Stimulated activated naive B cell treated with anti-CD40 and anti-IgM and Interleukin-4, amounts not matched to agents 10 μg/mL and 1 μg/mL and 100 μg/mL, for 72 hours (primary cell): ENCODE measurements at regions not wholly inside any gene's neighbourhood (a gene's known extent, or its start where the extent isn't known, plus 50 kb on each side); places are given as distances from the start of the nearest gene placed in this dataset.

Experiments
- ATAC-seq, 2 donors: fragments of 150-1000 bp; cut with Tn5 transposase; replicated peaks; 2 replicates each; pipeline ENCODE4 v1.10.0; 2021; ENCODE audit warnings: moderate library complexity in 1 of 2
- DNase-seq: peaks from one replicate; pipeline ENCODE4 v3.0.0; 2021
- H3K27ac Mint-ChIP-seq: one replicate; pipeline ENCODE4 v1.8.0; 2022; ENCODE audit warnings: mild to moderate bottlenecking, mixed read lengths
- H3K27me3 Mint-ChIP-seq, 2 donors: one replicate each; pipeline ENCODE4 v1.8.0; 2022; ENCODE audit warnings: mixed read lengths in 2 of 2
- H3K36me3 Mint-ChIP-seq, 2 donors: one replicate each; pipeline ENCODE4 v1.8.0; 2022; ENCODE audit warnings: mixed read lengths in 2 of 2, mild to moderate bottlenecking in 1 of 2
- H3K4me1 Mint-ChIP-seq, 2 donors: one replicate each; pipeline ENCODE4 v1.8.0; 2022; ENCODE audit warnings: mixed read lengths in 2 of 2, mild to moderate bottlenecking in 1 of 2
- H3K4me3 Mint-ChIP-seq, 2 donors: one replicate each; pipeline ENCODE4 v1.8.0; 2022; ENCODE audit warnings: mild to moderate bottlenecking in 2 of 2, mixed read lengths in 2 of 2, moderate library complexity in 1 of 2
- H3K9me3 Mint-ChIP-seq, 2 donors: one replicate each; pipeline ENCODE4 v1.8.0; 2022; ENCODE audit warnings: mixed read lengths in 2 of 2, mild to moderate bottlenecking in 1 of 2

DNA sequence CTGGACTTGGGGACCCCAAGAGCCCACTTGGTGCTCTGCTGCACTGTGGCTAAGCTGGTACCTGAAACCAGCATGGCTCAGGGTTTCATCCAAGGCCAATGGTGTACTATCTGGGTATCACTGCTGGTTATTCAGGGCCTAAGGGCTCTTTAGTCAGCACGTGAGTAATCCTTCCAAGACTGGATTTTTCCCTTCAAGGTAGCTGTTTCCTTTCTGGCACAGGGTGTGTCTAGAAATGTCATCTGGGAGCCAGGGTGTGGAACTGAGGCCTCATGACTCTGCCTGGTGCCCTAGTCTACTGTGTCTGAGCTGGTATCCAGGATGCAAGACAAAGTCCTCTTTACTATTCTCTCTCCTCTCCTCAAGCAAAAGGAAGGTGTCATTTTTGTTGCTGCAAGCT is 99.0 kb upstream of the QRFPR start:
- Mint-ChIP-seq H3K27ac (no peak overlapping the region), H3K4me3 (no peak overlapping the region), H3K4me1 (no peaks in the 10 kb centered on the region), H3K9me3 (no peaks in the 10 kb centered on the region), H3K36me3 (no peaks in the 10 kb centered on the region), H3K27me3 (peaks cover 16 to 23% of the 10 kb centered on the region in 2 donors)
- DNase-seq (no peak), ATAC-seq (no peak)

DNA sequence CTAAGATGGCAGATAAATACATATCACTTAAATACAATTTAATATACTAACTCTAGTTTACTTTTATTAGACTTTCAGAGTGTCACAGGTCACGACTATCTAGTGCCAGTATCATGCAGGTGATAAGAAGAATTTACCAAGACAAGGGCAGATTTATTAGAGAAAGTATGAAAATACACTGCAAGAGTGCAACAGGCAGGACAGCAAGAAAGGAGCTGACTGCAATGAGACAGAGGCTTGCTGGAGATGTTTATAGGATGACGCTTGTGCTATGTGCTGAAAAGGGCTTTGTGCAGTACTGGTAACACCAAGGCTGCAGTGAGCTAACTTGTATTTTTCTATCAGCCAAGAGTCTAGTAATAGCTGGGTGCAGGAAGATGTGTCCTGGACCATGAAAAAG is 96.7 kb upstream of the QRFPR start:
- Mint-ChIP-seq H3K4me1 (no peaks in the 10 kb centered on the region), H3K27me3 (no peaks in the 10 kb centered on the region), H3K9me3 (no peaks in the 10 kb centered on the region), H3K36me3 (no peaks in the 10 kb centered on the region), H3K4me3 (no peak overlapping the region), H3K27ac (no peak overlapping the region)
- DNase-seq (no peak), ATAC-seq (no peak)

DNA sequence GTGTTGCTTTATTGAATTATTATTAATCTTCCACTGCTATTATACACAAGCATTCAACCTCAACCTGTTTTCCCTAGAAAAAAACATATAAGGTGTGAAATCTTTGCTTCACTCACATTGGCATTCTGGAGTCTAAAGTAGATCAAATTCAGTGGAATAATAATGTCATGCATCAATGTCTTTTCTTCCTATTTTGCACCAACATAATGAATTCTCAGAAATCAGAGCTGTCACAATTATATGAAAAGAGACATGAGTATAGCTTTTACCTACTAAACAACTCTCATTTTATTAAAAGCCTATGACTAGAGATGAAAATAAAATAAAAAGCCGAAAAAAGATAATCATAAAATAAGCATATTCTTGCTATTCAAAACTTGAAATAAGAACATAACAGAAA is 96.3 kb upstream of the QRFPR start:
- no peaks in the 10 kb centered on the region for H3K27me3 Mint-ChIP-seq
- no peaks in the 10 kb centered on the region for H3K36me3 Mint-ChIP-seq
- H3K4me3 Mint-ChIP-seq: no peak overlapping the region
- no peak for ATAC-seq
- H3K27ac Mint-ChIP-seq: no peak overlapping the region
- H3K9me3 Mint-ChIP-seq: no peaks in the 10 kb centered on the region
- H3K4me1 Mint-ChIP-seq: no peaks in the 10 kb centered on the region
- no peak for DNase-seq

DNA sequence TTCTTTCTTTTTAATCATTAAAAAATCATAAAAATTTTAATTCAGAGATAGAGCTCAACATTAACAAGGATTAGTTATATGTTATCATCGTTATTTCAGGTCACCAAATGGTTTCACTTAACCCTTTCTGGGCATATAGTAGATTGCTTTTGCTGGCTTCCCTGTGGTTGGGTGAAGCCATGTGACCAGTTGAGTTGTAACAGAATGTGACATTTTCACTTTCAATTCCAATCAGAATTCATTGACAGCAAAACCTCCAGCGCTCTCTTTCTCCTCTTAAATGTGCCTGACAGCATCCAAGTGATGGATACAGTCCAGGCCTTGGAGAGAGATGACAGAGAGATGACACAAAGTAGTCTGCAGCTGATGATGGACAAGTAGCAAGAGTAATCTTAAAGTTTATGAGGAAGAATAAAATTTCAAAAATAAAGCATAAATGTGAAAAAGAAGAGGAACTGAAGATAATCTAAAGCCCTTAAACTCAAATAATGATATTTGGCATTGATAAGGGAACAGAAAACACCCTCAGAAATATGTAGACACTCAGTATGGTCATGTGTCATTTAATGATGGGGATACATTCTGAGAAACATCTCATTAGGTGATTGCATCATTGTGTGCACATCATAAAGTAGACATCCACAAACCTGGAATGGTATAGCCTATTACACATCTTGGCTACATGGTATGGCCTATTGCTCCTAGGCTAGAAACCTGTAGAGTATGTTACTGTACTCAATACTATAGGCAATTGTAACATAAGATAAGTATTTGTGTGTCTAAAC is 92.3 kb upstream of the QRFPR start:
- no peak overlapping the region for H3K27ac Mint-ChIP-seq
- H3K4me3 Mint-ChIP-seq: no peak overlapping the region
- ATAC-seq (no peak), DNase-seq (no peak)
- no peaks in the 10 kb centered on the region for H3K27me3 Mint-ChIP-seq
- H3K36me3 Mint-ChIP-seq: no peaks in the 10 kb centered on the region
- H3K9me3 Mint-ChIP-seq: peaks cover 4% of the 10 kb centered on the region in 2 donors
- H3K4me1 Mint-ChIP-seq: no peaks in the 10 kb centered on the region

DNA sequence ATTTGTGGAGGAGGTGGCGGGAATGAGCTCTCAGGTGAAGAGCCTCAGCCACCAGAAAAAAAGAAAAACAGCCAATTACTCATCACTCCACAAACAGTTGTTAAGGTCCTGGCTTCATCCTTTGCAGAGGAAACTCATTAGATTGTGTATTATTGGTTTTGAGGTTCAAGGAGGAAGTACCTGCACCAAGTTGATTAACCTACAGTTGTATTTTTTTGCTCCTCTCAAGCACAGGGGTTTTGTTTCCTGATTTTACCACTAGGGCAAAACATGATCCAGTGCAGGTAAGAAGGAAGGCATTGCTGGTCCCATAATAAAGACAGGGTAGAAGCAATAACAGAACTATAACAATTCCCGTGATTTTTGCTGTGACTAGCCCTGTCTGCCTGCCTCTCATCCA is 84.0 kb upstream of the QRFPR start:
- peaks cover 13 to 14% of the 10 kb centered on the region in 2 donors for H3K9me3 Mint-ChIP-seq
- no peaks in the 10 kb centered on the region for H3K4me1 Mint-ChIP-seq
- no peak for DNase-seq
- H3K27ac Mint-ChIP-seq: no peak overlapping the region
- peaks cover 7 to 9% of the 10 kb centered on the region in 2 donors for H3K27me3 Mint-ChIP-seq
- no peak overlapping the region for H3K4me3 Mint-ChIP-seq
- H3K36me3 Mint-ChIP-seq: no peaks in the 10 kb centered on the region
- no peak for ATAC-seq

DNA sequence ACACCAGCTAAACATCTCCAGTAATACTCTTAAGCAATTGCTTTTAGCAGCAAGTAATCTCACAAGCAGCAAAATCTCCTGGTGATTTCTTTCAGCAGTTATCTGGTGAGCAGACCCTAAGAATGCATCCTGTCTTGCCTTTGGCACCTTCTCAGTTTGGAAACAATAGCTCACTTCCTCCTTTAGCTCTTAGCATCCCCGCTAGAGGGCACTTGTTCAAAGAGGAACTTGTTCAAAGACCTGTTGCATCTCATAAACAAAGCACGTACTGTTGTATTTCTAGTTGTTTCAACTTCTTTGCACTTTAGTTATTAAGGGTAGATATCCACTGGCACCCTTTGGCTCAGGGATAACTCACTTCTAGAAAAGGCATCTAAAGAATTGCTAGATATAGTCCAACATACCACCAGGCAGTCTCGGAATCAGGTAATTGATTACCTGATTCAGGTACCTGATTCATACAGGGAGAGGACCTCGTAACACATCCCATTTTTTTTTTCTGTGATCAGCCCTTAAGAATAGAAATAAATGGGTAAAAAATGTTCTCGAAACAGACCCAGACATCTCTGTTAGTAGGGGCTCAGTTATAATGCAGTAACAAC is 81.9 kb upstream of the QRFPR start:
- ATAC-seq (peak; percentile 79 to 80), DNase-seq (peak; percentile 13)
- no peaks in the 10 kb centered on the region for H3K4me1 Mint-ChIP-seq
- H3K4me3 Mint-ChIP-seq: no peak overlapping the region
- no peak overlapping the region for H3K27ac Mint-ChIP-seq
- H3K36me3 Mint-ChIP-seq: no peaks in the 10 kb centered on the region
- H3K27me3 Mint-ChIP-seq: peaks cover 7 to 9% of the 10 kb centered on the region in 2 donors
- H3K9me3 Mint-ChIP-seq: peaks cover 9% of the 10 kb centered on the region in 2 donors

DNA sequence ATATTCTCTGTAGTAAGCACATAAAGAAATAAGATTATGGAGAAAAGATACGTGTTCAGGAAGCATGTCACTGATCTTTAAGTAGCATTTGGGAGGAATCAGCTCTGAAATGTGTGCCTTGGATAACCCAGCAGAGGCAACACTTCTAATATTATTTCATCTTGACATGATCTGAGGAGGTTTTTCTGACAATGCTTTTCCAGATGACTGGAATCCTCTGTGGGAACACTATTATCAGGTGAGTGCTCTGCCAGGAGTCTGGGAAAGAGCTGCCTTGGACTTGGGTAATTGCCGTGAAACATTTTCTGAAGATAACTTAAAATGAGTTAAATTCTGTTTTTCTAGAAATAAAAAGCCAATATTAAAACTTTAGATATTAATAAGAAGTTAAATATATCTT is 78.2 kb upstream of the QRFPR start:
- Mint-ChIP-seq H3K4me3 (no peak overlapping the region), H3K27me3 (peaks cover 2 to 6% of the 10 kb centered on the region in 2 donors), H3K9me3 (no peaks in the 10 kb centered on the region), H3K4me1 (no peaks in the 10 kb centered on the region), H3K36me3 (no peaks in the 10 kb centered on the region), H3K27ac (no peak overlapping the region)
- DNase-seq: no peak
- ATAC-seq: no peak

DNA sequence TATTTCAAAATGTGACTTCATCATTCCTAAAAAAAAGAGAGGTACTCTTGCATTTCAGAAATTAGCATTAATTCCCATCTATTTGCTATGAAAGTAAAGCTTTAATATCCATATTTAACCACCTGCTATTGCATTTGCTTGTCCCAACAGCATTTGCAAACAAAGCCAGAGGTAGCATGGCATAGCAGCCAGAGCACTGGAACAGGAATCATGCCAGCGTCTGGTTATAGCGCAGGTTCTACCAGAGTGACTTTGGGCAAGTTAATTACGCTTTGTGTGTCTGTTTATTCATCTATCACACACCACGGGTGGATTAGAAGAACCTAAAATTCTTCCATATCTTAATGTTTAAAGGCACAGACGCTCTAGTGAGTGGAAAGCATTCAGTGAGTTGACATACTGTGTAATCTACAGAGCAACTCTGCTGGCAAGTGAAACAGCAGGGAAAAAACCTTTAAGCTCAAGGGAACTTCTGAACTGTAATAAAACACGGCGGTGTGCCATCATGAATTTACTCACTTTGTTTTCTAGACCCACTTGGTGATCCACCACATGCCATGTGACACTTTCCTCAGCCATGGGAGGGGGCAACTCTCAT is 76.6 kb upstream of the QRFPR start:
- ATAC-seq (no peak), DNase-seq (no peak)
- Mint-ChIP-seq H3K36me3 (no peaks in the 10 kb centered on the region), H3K27ac (no peak overlapping the region), H3K4me1 (no peaks in the 10 kb centered on the region), H3K27me3 (peaks cover 0 to 6% of the 10 kb centered on the region in 2 donors), H3K4me3 (no peak overlapping the region), H3K9me3 (no peaks in the 10 kb centered on the region)

DNA sequence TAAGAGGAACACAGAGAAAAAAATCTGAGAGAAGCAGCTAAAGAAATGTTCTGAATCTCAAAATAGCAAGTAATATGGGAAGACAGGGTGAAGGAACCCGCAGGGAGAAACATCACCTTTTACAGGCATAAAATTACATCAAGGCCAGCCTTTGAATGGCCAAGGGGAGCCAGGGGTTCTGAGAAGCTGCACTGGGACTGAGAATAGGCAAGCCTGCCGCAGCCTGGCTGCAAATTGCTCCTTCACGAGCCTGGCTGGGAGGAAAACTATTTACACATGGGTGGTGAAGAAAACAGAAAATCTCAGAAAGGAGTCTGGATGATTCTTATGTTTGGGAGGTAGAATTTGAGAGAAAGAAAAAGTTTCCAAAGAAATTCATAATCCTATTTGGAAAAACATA is 74.5 kb upstream of the QRFPR start:
- Mint-ChIP-seq H3K36me3 (no peaks in the 10 kb centered on the region), H3K9me3 (no peaks in the 10 kb centered on the region), H3K27ac (no peak overlapping the region), H3K4me3 (no peak overlapping the region), H3K4me1 (no peaks in the 10 kb centered on the region), H3K27me3 (peaks cover 0 to 6% of the 10 kb centered on the region in 2 donors)
- no peak for DNase-seq
- ATAC-seq: no peak

DNA sequence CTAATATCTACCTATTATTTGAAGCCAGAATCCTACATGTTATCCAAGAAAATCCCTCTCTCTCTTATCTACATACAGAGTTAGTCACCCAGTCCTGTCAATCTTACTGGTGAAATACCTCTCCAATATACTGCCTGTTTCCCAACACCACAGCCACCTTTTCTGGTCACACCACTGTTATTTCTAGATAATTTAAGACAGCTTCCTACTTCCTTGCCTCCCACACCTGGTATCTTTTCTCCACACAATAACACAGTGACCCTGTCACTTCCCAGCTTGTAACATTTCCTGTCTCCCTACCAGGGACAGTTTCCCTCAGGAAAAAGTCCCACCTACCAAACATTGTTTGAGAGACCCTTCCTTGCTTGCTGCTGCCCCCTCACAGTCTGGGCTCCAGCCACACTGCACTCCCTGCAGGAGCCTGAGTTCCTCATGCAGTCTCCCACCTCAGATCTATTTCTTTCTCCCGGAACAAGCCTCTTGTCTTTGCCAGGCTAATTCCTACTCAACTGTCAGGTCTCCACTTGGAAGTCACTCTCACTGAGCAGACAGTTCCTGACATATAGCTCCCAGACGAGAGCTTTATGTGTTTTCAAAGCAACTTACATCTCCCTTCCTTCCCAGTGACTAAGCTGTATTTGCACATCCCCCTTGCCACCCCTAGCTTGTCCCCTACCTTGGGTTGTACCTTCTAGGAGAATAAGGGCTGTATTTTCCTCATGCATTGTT is 73.6 kb upstream of the QRFPR start:
- no peaks in the 10 kb centered on the region for H3K9me3 Mint-ChIP-seq
- no peaks in the 10 kb centered on the region for H3K4me1 Mint-ChIP-seq
- no peak overlapping the region for H3K27ac Mint-ChIP-seq
- H3K36me3 Mint-ChIP-seq: no peaks in the 10 kb centered on the region
- no peak overlapping the region for H3K4me3 Mint-ChIP-seq
- ATAC-seq: no peak
- no peak for DNase-seq
- peaks cover 0 to 6% of the 10 kb centered on the region in 2 donors for H3K27me3 Mint-ChIP-seq

DNA sequence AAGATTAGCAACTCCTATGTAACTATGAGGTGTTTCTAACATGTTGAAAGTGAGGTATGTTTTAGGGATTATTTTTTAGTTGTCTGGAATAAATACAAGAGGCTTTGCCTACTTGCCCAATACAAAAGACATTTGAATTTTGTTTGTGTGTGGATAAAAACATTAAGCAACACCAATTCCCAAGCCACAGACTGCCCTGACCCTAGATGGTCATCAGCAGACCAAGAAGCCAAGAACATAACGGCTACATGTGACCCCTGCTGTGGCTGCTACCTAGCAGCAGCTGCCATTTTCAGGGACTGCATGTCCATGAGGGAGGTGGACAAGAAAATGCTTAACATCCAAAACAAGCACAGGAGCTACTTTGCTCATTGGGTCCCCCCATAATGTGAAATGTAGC is 70.5 kb upstream of the QRFPR start:
- H3K9me3 Mint-ChIP-seq: no peaks in the 10 kb centered on the region
- no peaks in the 10 kb centered on the region for H3K36me3 Mint-ChIP-seq
- H3K27me3 Mint-ChIP-seq: peaks cover 0 to 6% of the 10 kb centered on the region in 2 donors
- H3K4me1 Mint-ChIP-seq: no peaks in the 10 kb centered on the region
- H3K27ac Mint-ChIP-seq: no peak overlapping the region
- ATAC-seq: no peak
- no peak overlapping the region for H3K4me3 Mint-ChIP-seq
- no peak for DNase-seq

DNA sequence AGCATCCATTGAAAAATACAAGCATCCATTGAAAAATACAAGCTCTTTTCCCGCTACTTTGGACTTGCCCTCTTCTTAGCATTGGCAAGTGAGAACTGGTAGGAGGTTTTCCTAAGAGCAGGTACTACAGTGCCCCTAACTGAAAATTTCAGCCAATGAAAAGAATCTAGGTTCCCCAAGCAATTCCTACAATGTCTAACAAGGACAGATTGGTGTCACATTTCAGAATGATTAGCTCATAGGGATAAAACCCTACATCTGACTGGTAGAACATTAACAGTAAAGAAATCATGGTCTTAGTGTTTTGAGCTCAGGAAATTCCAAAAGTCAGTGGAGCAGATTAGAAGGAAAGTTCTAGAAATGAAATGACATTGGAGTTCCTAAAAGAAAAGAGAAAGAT is 68.6 kb upstream of the QRFPR start:
- DNase-seq (no peak), ATAC-seq (no peak)
- H3K4me1 Mint-ChIP-seq: no peaks in the 10 kb centered on the region
- H3K27ac Mint-ChIP-seq: no peak overlapping the region
- H3K36me3 Mint-ChIP-seq: no peaks in the 10 kb centered on the region
- peaks cover 0 to 4% of the 10 kb centered on the region in 2 donors for H3K9me3 Mint-ChIP-seq
- peaks cover 0 to 5% of the 10 kb centered on the region in 2 donors for H3K27me3 Mint-ChIP-seq
- H3K4me3 Mint-ChIP-seq: no peak overlapping the region

DNA sequence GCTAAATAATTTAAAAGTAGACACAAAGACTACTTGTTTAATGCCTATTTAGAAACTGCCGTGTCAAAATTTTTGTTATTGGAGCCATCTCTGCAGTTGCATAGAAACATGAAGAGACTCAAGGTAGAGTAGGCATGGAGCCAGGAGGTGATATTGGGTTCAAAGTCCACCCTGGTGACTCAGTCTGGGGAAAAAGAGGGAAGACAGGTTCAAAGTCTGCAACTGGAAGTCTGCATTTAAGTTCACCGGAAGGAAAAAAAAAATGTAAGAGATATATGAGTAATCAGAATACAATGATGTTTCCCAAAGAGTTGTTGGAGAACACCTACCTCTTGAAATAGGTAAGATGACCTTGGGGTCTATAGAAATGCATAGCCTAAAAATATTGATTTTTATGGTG is 67.4 kb upstream of the QRFPR start:
- H3K27ac Mint-ChIP-seq: no peak overlapping the region
- H3K36me3 Mint-ChIP-seq: no peaks in the 10 kb centered on the region
- no peak for DNase-seq
- no peak for ATAC-seq
- no peaks in the 10 kb centered on the region for H3K4me1 Mint-ChIP-seq
- H3K27me3 Mint-ChIP-seq: peaks cover 0 to 5% of the 10 kb centered on the region in 2 donors
- peaks cover 0 to 4% of the 10 kb centered on the region in 2 donors for H3K9me3 Mint-ChIP-seq
- no peak overlapping the region for H3K4me3 Mint-ChIP-seq

DNA sequence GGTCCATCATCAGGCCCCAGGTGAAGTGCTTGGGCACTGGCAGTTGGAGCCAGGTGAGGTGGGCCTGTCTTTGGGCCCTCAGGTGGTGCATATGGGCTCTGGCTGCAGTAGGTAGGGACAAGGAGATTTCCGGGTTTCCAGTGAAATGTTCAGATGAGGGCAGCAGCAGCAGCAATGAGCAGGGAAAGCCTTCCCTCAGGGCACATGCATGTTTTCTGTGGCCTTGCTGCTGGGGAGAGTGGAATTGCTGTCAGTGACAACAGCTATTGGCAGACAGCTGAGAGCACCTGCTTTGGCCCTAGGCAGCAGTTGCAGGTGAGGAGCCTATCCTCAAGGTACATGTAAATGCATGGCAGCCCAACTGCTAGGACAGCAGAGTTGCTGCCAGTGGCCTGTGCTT is 58.9 kb upstream of the QRFPR start:
- Mint-ChIP-seq H3K4me3 (no peak overlapping the region), H3K4me1 (no peaks in the 10 kb centered on the region), H3K27ac (no peak overlapping the region), H3K36me3 (no peaks in the 10 kb centered on the region), H3K9me3 (peaks cover 15 to 19% of the 10 kb centered on the region in 2 donors), H3K27me3 (peaks cover 0 to 10% of the 10 kb centered on the region in 2 donors)
- no peak for ATAC-seq
- DNase-seq: no peak
